ENCODE measurements at regions not wholly inside any gene's neighbourhood (a gene's known extent, or its start where the extent isn't known, plus 50 kb on each side); places are given as distances from the start of the nearest gene placed in this dataset.

GRCh38 chr7:67675971-67676370 is 679.3 kb downstream of the TYW1 start:
- no peak for DNase-seq
- Histone ChIP-seq H4K5ac (ENCODE audit: low read length) (no peak overlapping the region), H3K9ac (ENCODE audit: low read length) (no peak overlapping the region), H2BK120ac (ENCODE audit: low read depth, low read length) (no peak overlapping the region), H3K36me3 (ENCODE audit: control insufficient read depth, insufficient read depth, low read length) (no peaks in the 10 kb centered on the region), H3K23ac (ENCODE audit: low read length) (no peak overlapping the region), H3K4me3 (ENCODE audit: low read length) (no peak overlapping the region), H3K79me1 (ENCODE audit: low read length) (no peaks in the 10 kb centered on the region), H3K4ac (ENCODE audit: low read depth, low read length) (no peak overlapping the region), H3K27ac (ENCODE audit: low read depth, low read length) (no peak overlapping the region), H4K8ac (ENCODE audit: low read depth, low read length) (no peak overlapping the region), H3K79me2 (ENCODE audit: control insufficient read depth, insufficient read depth, low read length) (no peaks in the 10 kb centered on the region), H3K18ac (ENCODE audit: low read length) (no peak overlapping the region), H3K27me3 (ENCODE audit: insufficient read depth, low read length, poor library complexity) (no peaks in the 10 kb centered on the region), H3K4me1 (ENCODE audit: control insufficient read depth, low read depth, low read length) (no peaks in the 10 kb centered on the region), H3K4me2 (ENCODE audit: low read length) (no peak overlapping the region), H2BK5ac (ENCODE audit: low read length) (no peak overlapping the region), H2AK5ac (ENCODE audit: low read length) (no peak overlapping the region), H2BK15ac (replicated peaks; ENCODE audit: low read depth) (no peak overlapping the region), H3K56ac (ENCODE audit: low read length) (no peak overlapping the region)
- no CpG with 5 or more reads among the region's 2 CpGs for WGBS (ENCODE audit: extremely low coverage, insufficient coverage, low lambda C conversion rate)

- no peak overlapping the region for H2BK5ac ChIP-seq (ENCODE audit: low read length)
- no peak overlapping the region for H3K4ac ChIP-seq (ENCODE audit: low read depth, low read length)
- no peak overlapping the region for H2BK120ac ChIP-seq (ENCODE audit: low read depth, low read length)
- no peak overlapping the region for H4K5ac ChIP-seq (ENCODE audit: low read length)
- no peak overlapping the region for H2BK15ac ChIP-seq (replicated peaks; ENCODE audit: low read depth)
- H3K23ac ChIP-seq (ENCODE audit: low read length): no peak overlapping the region
- no peak overlapping the region for H3K56ac ChIP-seq (ENCODE audit: low read length)
- H3K4me2 ChIP-seq (ENCODE audit: low read length): no peak overlapping the region
- H3K36me3 ChIP-seq (ENCODE audit: control insufficient read depth, insufficient read depth, low read length): no peaks in the 10 kb centered on the region
- H3K27ac ChIP-seq (ENCODE audit: low read depth, low read length): no peak overlapping the region
- H3K4me3 ChIP-seq (ENCODE audit: low read length): no peak overlapping the region
- no CpG with 5 or more reads among the region's 4 CpGs for WGBS (ENCODE audit: extremely low coverage, insufficient coverage, low lambda C conversion rate)
- no peaks in the 10 kb centered on the region for H3K4me1 ChIP-seq (ENCODE audit: control insufficient read depth, low read depth, low read length)
- H4K8ac ChIP-seq (ENCODE audit: low read depth, low read length): no peak overlapping the region
- H3K9ac ChIP-seq (ENCODE audit: low read length): no peak overlapping the region
- H3K18ac ChIP-seq (ENCODE audit: low read length): no peak overlapping the region
- no peak overlapping the region for H2AK5ac ChIP-seq (ENCODE audit: low read length)
- H3K27me3 ChIP-seq (ENCODE audit: insufficient read depth, low read length, poor library complexity): no peaks in the 10 kb centered on the region
- no peaks in the 10 kb centered on the region for H3K79me2 ChIP-seq (ENCODE audit: control insufficient read depth, insufficient read depth, low read length)
- DNase-seq: peak; percentile 18
- H3K79me1 ChIP-seq (ENCODE audit: low read length): no peaks in the 10 kb centered on the region
These were observed 681.8 kb downstream of the TYW1 start for GRCh38 chr7:67678419-67678818.

- H3K79me2 ChIP-seq (ENCODE audit: control insufficient read depth, insufficient read depth, low read length): no peaks in the 10 kb centered on the region
- H3K4ac ChIP-seq (ENCODE audit: low read depth, low read length): no peak overlapping the region
- no peak overlapping the region for H2BK120ac ChIP-seq (ENCODE audit: low read depth, low read length)
- no peaks in the 10 kb centered on the region for H3K79me1 ChIP-seq (ENCODE audit: low read length)
- H3K27ac ChIP-seq (ENCODE audit: low read depth, low read length): no peak overlapping the region
- no peak overlapping the region for H3K18ac ChIP-seq (ENCODE audit: low read length)
- H3K9ac ChIP-seq (ENCODE audit: low read length): no peak overlapping the region
- H3K27me3 ChIP-seq (ENCODE audit: insufficient read depth, low read length, poor library complexity): no peaks in the 10 kb centered on the region
- no peak overlapping the region for H4K5ac ChIP-seq (ENCODE audit: low read length)
- H2BK15ac ChIP-seq (replicated peaks; ENCODE audit: low read depth): no peak overlapping the region
- H3K4me3 ChIP-seq (ENCODE audit: low read length): no peak overlapping the region
- H3K4me1 ChIP-seq (ENCODE audit: control insufficient read depth, low read depth, low read length): no peaks in the 10 kb centered on the region
- H2BK5ac ChIP-seq (ENCODE audit: low read length): no peak overlapping the region
- H4K8ac ChIP-seq (ENCODE audit: low read depth, low read length): no peak overlapping the region
- H3K56ac ChIP-seq (ENCODE audit: low read length): no peak overlapping the region
- no CpG with 5 or more reads among the region's 4 CpGs for WGBS (ENCODE audit: extremely low coverage, insufficient coverage, low lambda C conversion rate)
- no peak overlapping the region for H2AK5ac ChIP-seq (ENCODE audit: low read length)
- H3K23ac ChIP-seq (ENCODE audit: low read length): no peak overlapping the region
- DNase-seq: no peak
- H3K4me2 ChIP-seq (ENCODE audit: low read length): no peak overlapping the region
- no peaks in the 10 kb centered on the region for H3K36me3 ChIP-seq (ENCODE audit: control insufficient read depth, insufficient read depth, low read length)
These were observed 687.0 kb downstream of the TYW1 start for GRCh38 chr7:67683628-67684027.

GRCh38 chr7:67690700-67691099 is 694.1 kb downstream of the TYW1 start:
- H2BK120ac ChIP-seq (ENCODE audit: low read depth, low read length): no peak overlapping the region
- H3K79me2 ChIP-seq (ENCODE audit: control insufficient read depth, insufficient read depth, low read length): no peaks in the 10 kb centered on the region
- H3K27ac ChIP-seq (ENCODE audit: low read depth, low read length): no peak overlapping the region
- no peaks in the 10 kb centered on the region for H3K27me3 ChIP-seq (ENCODE audit: insufficient read depth, low read length, poor library complexity)
- H3K9ac ChIP-seq (ENCODE audit: low read length): no peak overlapping the region
- no peak overlapping the region for H4K5ac ChIP-seq (ENCODE audit: low read length)
- H4K8ac ChIP-seq (ENCODE audit: low read depth, low read length): no peak overlapping the region
- no peak overlapping the region for H2BK15ac ChIP-seq (replicated peaks; ENCODE audit: low read depth)
- no peak overlapping the region for H3K18ac ChIP-seq (ENCODE audit: low read length)
- no peak overlapping the region for H3K4ac ChIP-seq (ENCODE audit: low read depth, low read length)
- H3K56ac ChIP-seq (ENCODE audit: low read length): no peak overlapping the region
- no peaks in the 10 kb centered on the region for H3K79me1 ChIP-seq (ENCODE audit: low read length)
- H3K4me2 ChIP-seq (ENCODE audit: low read length): no peak overlapping the region
- H2BK5ac ChIP-seq (ENCODE audit: low read length): no peak overlapping the region
- H3K4me1 ChIP-seq (ENCODE audit: control insufficient read depth, low read depth, low read length): no peaks in the 10 kb centered on the region
- DNase-seq: no peak
- no peak overlapping the region for H2AK5ac ChIP-seq (ENCODE audit: low read length)
- no CpG with 5 or more reads among the region's 1 CpG for WGBS (ENCODE audit: extremely low coverage, insufficient coverage, low lambda C conversion rate)
- H3K36me3 ChIP-seq (ENCODE audit: control insufficient read depth, insufficient read depth, low read length): no peaks in the 10 kb centered on the region
- H3K23ac ChIP-seq (ENCODE audit: low read length): no peak overlapping the region
- no peak overlapping the region for H3K4me3 ChIP-seq (ENCODE audit: low read length)

- Histone ChIP-seq H3K79me1 (ENCODE audit: low read length) (no peaks in the 10 kb centered on the region), H3K4me1 (ENCODE audit: control insufficient read depth, low read depth, low read length) (no peaks in the 10 kb centered on the region), H4K5ac (ENCODE audit: low read length) (no peak overlapping the region), H3K18ac (ENCODE audit: low read length) (no peak overlapping the region), H3K27ac (ENCODE audit: low read depth, low read length) (no peak overlapping the region), H3K23ac (ENCODE audit: low read length) (no peak overlapping the region), H3K36me3 (ENCODE audit: control insufficient read depth, insufficient read depth, low read length) (no peaks in the 10 kb centered on the region), H2AK5ac (ENCODE audit: low read length) (no peak overlapping the region), H3K4ac (ENCODE audit: low read depth, low read length) (no peak overlapping the region), H4K8ac (ENCODE audit: low read depth, low read length) (no peak overlapping the region), H3K56ac (ENCODE audit: low read length) (no peak overlapping the region), H2BK15ac (replicated peaks; ENCODE audit: low read depth) (no peak overlapping the region), H3K4me2 (ENCODE audit: low read length) (no peak overlapping the region), H3K27me3 (ENCODE audit: insufficient read depth, low read length, poor library complexity) (no peaks in the 10 kb centered on the region), H2BK120ac (ENCODE audit: low read depth, low read length) (no peak overlapping the region), H3K4me3 (ENCODE audit: low read length) (no peak overlapping the region), H3K9ac (ENCODE audit: low read length) (no peak overlapping the region), H3K79me2 (ENCODE audit: control insufficient read depth, insufficient read depth, low read length) (no peaks in the 10 kb centered on the region), H2BK5ac (ENCODE audit: low read length) (no peak overlapping the region)
- no peak for DNase-seq
- no CpG with 5 or more reads among the region's 4 CpGs for WGBS (ENCODE audit: extremely low coverage, insufficient coverage, low lambda C conversion rate)
These were observed 695.8 kb downstream of the TYW1 start for GRCh38 chr7:67692425-67692824.

- H3K4me3 ChIP-seq (ENCODE audit: low read length): no peak overlapping the region
- no peak overlapping the region for H3K23ac ChIP-seq (ENCODE audit: low read length)
- no peaks in the 10 kb centered on the region for H3K36me3 ChIP-seq (ENCODE audit: control insufficient read depth, insufficient read depth, low read length)
- no peak overlapping the region for H3K56ac ChIP-seq (ENCODE audit: low read length)
- no CpG with 5 or more reads among the region's 5 CpGs for WGBS (ENCODE audit: extremely low coverage, insufficient coverage, low lambda C conversion rate)
- H3K4me1 ChIP-seq (ENCODE audit: control insufficient read depth, low read depth, low read length): no peaks in the 10 kb centered on the region
- no peak overlapping the region for H4K8ac ChIP-seq (ENCODE audit: low read depth, low read length)
- no peak overlapping the region for H2BK120ac ChIP-seq (ENCODE audit: low read depth, low read length)
- H3K27me3 ChIP-seq (ENCODE audit: insufficient read depth, low read length, poor library complexity): no peaks in the 10 kb centered on the region
- H3K27ac ChIP-seq (ENCODE audit: low read depth, low read length): no peak overlapping the region
- no peak overlapping the region for H2BK5ac ChIP-seq (ENCODE audit: low read length)
- H4K5ac ChIP-seq (ENCODE audit: low read length): no peak overlapping the region
- DNase-seq: no peak
- H3K4me2 ChIP-seq (ENCODE audit: low read length): no peak overlapping the region
- no peak overlapping the region for H3K9ac ChIP-seq (ENCODE audit: low read length)
- no peaks in the 10 kb centered on the region for H3K79me1 ChIP-seq (ENCODE audit: low read length)
- no peak overlapping the region for H3K4ac ChIP-seq (ENCODE audit: low read depth, low read length)
- no peak overlapping the region for H3K18ac ChIP-seq (ENCODE audit: low read length)
- H2BK15ac ChIP-seq (replicated peaks; ENCODE audit: low read depth): no peak overlapping the region
- H2AK5ac ChIP-seq (ENCODE audit: low read length): no peak overlapping the region
- H3K79me2 ChIP-seq (ENCODE audit: control insufficient read depth, insufficient read depth, low read length): no peaks in the 10 kb centered on the region
These were observed 699.5 kb downstream of the TYW1 start for GRCh38 chr7:67696124-67696523.
